ENCODE measurements at regions not wholly inside any gene's neighbourhood (a gene's known extent, or its start where the extent isn't known, plus 50 kb on each side); places are given as distances from the start of the nearest gene placed in this dataset.

DNA sequence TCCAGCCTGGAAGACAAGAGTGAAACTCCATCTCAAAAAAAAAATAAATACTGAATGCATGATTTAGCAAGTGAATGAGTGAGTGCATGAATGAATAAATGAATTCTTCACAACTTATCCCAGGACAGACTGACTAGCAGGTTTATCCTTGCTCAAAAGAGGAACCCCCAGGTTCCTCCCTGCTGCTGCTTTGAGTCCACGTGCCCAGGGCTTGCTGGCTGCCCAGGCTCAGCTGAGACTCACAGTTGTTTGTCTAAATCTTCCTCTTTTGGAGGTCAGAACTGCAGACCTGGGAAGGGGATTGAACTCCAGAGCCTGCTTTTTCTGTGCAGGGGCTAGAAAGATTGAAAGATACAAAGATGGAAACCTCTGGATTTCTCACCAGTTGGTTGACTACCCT lies 117.4 kb upstream of the TMEM45B start:
- DNase-seq (ENCODE audit: low spot score), result no peak

DNA sequence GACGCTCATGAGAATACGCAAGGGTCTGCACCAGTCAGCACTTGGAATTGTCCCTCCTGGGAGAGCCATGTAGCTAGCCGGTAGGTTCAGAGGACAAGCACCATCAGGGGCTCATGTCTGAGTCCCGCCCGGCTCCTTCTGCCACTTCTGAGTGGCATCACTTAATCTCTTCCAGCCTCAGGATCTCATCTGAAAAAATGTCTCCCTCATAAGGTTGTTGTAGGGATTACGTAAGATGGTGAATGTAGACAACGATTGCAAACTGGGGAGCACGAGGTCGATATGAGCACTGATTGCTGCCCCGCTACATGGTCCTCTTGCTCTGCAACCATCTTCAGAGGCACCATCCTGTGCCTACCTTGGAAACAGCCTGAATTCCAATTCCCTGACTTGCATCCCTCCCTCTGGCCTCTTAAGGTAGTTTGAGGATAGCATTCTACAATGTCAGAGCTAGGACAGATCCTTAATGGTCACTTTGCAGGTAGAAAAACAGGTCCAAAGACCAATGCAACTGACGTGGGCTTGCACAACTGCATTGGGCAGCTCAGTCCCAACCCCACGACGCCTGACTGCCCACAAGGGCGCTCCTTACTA lies 115.8 kb upstream of the TMEM45B start:
- peak; percentile 67 for DNase-seq (ENCODE audit: low spot score)

DNA sequence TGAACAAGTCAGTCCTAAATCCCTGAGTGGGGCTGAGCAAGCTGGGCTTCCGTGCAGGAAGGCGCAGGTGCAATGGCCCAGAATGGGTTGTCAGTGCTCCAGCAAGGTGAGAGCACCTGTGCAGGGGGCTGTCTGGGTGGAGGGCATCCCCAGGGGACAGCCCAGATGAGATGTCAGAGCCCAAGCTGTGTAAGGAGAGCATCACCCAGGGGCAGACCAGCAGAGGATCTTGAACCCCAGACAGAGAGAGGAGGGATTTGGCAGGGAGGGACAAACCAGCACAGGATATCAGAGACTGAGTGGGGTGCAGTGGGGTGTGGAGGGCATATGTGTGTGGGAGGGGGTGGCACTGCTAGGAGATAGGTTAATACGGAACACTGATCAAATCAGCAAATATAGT lies 114.9 kb upstream of the TMEM45B start:
- peak; percentile 53 for DNase-seq (ENCODE audit: low spot score)

DNA sequence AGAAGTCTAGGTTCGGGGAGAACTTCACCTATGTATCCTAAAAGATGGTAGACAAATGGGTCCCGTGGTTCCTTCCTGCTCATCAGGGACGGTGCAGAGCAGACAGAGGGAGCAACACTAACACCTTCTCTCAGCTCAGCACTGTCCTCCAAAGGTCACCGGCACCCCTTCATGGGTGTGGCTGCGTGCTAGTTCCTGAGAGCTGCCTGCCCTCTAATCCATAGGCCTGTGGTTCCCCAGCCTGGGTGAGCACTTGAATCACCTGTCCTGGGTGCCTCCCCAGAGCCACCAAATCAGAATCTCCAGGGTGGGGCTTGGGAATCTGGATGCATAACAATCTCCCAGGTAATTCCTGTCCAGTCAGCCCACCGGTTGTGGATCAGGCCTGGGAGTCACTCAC lies 113.9 kb upstream of the TMEM45B start:
- DNase-seq (ENCODE audit: low spot score), result peak; percentile 53

DNA sequence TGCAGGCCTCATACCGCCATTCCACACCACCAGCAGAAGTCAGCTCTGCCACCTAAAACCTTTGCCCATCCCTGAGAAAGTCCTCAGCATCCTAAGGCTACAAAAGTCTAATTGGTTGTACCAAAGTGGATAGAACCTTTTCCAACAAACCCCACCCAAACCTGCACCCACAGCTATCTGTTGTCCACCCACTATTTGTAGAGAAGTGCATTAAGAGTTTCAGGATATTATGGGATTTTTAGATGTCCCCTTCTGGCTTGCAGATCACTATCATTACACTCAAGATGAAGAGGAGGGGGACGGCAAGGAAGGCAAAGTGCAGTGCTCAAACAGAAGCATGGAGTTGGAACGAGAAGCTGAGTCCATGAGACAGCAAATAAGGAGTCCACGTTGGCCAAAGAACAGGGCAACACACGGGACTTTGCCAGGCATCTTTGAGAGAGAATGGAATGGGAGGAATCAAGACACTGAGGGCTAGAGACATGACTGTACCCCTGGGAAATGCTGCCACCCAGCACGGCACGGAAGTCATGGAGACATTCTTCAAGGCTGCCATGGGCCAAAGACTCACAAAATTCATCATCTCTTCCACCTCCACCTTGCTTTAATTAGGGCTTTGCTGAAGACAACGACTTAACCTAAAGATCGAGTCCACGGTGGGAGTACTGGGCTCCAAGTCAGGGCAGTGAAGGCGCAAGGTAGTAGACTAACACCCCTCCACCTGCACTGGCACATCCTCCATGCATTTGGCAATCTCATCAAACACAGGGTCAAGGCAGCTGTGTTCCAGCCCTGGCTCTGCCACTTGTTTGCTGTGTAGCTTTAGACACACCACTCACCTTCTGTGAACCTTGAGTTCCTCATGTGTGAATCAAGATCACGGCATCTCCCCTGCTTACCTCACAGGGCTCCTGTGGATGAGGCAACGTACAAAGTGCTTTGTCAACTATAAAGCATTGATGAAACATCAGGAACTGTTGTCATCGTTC lies 112.9 kb upstream of the TMEM45B start:
- DNase-seq (ENCODE audit: low spot score), result peak; percentile 68

DNA sequence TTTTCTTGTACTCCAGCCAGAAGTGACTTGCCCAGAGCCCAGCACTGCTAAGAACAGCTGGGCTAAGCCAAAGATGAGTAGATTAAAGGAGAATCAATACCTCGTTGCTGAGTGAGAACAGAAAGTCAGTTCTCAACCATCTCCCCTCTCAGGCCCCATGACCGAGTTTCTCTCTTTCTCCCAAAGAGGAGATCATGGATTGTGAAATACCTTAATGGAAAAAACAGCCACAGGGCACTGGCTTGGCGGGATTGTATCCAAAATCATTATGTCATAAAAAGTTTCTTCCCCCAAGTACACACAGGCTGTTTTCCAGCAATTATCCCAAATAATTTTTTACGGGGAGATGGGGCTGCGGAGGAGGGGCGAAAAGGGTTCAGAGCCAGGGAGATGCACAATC lies 111.8 kb upstream of the TMEM45B start:
- peak; percentile 45 for DNase-seq (ENCODE audit: low spot score)

DNA sequence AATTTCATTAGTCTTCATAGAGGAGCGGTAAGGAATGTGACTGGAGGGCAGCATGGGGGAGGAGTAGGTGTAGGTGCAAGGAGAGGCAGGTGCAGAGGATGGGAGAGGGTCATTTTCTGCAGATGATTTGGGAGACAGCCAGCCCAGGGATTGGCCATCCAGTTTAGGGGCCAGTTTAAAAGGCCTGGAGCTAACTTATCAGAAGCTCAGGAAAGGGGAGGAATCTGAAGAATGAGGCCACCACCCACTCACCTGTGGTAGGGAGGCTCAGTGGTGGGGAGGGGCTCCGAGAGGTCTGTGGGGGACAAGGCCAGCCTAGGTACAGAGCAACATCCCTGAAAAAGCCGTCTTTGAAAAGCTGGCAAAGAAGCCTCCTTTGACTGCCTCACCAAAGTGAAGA lies 110.8 kb upstream of the TMEM45B start:
- DNase-seq (ENCODE audit: low spot score), result peak; percentile 45

DNA sequence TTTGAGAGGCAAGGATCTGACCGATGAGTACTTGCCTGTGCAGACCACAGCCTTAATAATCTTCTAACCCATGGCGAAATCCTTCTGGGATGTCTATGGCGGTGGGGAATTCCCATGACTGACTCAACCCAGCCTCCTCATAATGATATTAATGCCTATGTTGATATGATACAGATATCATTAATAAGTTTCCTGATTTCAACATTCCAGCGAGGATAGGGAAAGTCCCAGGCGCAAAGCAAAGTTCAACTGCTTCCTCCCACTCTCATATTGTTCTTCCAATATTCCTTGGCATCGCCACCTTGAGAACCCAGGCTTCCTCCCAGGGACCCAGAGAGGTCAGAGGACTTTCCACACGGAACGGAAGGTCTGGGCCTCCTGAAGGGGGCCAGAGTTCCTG lies 110.3 kb upstream of the TMEM45B start:
- DNase-seq (ENCODE audit: low spot score), result peak; percentile 60

DNA sequence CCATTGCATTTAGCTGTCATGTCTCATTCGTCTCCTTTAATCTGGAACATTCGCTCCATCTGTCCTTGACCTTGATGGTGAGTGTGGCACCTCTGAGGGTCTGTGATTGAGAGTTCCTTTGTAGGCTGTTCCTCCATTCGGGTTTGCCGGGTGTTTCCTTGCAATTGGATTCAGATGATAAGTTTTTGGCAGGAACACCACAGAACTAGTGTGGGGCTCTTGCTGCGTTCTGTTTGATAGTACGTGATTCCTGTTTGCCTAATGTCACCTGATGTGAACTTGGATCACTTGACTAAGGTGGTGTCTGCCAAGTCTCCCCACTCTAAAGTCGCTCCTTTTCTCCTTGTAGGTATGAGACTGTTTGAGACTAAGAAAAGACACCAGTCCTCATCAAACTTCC lies 109.7 kb upstream of the TMEM45B start:
- DNase-seq (ENCODE audit: low spot score), result no peak

DNA sequence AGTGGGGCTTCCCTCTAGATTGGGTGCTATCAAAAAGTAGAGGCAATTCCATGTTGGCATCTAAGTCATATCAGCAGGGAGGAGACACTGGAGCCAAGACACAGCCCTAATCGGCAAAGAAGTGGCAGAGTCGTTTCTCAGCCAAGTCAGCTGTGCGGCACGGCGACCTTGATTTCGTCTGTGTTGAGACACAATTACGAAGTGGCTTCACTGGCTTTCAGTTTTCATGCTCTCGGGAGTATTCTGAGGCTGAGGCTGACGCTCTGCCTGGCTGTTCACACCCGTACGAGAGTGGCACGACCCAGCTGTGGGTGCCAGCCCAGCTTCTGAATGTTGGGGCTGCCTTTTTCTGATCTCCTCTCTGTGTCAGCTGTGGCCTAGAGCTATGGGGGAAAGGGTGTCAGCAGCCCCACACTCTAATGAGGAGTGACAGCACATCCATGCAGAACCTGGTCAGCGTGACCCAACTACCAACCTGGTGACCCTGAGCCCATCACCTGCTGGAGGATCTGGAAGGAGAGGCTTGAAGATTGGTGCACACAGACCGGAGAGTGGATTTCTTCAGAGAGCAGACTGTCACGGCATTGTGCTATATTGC lies 105.7 kb upstream of the TMEM45B start:
- DNase-seq (ENCODE audit: low spot score), result peak; percentile 62

DNA sequence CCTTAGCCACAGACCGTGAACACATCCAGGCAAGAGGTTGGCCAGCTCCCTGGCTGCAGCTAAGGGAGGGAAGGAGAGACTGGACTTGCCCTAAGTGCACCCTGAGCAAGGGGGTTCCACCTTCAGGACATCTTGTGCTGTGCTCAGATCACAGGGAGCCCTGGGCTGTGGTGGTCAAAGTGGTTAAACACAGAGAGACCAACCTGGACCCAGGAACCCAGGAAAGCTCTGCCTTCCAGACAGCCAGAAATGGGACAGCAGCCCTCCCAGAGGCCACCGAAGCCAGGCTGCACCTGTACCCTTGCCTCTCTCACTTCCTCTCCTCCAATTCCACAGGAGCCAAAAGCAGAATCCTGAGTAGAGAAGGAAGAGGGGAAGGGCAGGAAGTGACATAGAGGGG lies 105.2 kb upstream of the TMEM45B start:
- peak; percentile 68 for DNase-seq (ENCODE audit: low spot score)

DNA sequence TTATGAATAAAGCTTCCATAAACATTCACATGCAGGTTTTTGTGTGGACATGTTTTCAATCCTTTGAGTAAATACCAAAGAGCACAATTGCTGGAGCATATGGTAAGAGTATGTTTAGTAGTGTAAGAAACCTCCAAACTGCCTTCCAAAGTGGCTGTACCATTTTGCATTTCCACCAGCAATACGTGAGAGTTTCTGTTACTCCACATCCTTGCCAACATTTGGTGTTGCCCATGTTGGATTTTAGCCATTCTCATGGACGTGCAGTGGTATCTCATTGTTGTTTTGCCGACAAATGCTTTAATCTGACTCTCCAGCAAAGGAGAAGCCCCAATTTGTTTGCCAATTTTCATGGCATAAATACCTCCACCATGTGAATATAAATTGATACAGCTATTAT lies 103.9 kb upstream of the TMEM45B start:
- DNase-seq (ENCODE audit: low spot score), result no peak

DNA sequence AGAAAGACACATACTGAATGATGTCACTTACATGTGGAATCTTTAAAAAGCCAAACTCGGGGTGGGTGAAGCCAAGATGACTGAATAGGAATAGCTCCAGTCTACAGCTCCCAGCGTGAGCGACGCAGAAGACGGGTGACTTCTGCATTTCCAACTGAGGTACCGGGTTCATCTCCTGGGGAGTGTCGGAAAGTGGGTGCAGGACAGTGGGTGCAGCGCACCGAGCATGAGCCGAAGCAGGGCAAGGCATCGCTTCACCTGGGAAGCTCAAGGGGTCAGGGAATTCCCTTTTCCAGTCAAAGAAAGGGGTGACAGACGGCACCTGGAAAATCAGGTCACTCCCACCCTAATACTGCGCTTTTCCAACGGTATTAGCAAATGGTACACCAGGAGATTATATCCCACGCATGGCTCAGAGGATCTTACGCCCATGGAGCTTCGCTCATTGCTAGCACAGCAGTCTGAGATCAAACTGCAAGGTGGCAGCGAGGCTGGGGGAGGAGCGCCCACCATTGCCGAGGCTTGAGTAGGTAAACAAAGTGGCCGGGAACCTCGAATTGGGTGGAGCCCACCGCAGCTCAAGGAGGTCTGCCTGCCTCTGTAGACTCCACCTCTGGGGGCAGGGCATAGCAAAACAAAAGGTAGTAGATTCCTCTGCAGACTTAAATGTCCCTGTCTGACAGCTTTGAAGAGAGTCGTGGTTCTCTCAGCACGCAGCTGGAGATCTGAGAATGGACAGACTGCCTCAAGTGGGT lies 103.0 kb upstream of the TMEM45B start:
- DNase-seq (ENCODE audit: low spot score), result peak; percentile 74

DNA sequence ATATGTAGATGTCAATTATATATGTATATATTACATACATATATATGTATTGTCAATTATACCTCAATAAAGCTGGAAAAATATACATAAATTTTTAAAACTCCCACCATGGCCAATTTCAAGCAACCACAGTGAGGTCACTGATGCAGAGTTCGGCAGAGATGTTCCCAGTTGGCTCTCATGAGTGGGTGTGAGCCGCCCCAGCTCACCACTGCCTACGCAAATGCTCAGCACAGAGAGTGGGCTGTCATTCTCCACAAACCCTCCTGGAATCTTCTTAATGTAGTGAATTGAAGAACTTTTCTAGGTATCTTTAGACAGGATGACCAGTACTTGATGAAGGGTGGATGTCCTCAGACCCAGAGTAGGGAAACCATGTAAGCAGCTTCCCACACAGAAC lies 96.6 kb upstream of the TMEM45B start:
- DNase-seq (ENCODE audit: low spot score), result peak; percentile 39

DNA sequence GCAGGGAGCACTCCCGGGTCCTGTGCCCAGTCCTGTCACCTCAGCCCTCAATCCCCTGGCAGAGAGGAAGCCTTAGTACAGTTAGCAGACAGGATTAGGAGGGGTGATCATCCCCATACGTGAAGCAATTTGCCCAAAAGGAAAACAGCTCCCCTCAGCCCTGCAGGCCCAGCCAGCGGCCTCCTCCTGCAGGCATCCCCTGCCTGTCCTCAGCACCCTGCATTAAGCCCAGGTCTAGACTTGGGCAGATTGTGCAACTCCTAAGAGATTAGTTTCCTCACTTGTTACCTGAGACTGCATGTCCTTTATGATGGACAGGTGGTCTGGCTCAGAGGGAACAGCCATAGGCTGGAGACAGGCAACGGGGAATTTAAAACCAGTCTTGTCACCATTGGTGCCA lies 95.5 kb upstream of the TMEM45B start:
- peak; percentile 74 for DNase-seq (ENCODE audit: low spot score)

DNA sequence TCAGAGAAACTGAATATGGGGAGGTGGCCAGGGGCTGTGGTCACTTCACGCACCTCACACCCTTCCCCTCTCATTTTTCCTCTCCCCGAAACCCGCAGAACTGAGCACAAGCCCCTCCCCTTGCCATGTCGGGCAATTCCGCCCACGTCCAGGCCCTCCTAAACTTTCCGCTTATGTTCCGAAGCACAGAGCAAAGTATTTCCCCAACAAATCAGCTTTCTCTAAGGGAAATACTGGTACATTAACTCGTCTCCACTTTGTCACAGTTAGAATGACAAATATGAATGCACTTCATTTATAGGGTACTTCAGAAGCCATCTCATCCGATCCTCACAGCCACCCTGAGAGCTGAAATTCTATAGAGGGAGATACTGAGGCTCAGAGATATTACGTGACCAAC lies 94.7 kb upstream of the TMEM45B start:
- DNase-seq (ENCODE audit: low spot score), result peak; percentile 33

DNA sequence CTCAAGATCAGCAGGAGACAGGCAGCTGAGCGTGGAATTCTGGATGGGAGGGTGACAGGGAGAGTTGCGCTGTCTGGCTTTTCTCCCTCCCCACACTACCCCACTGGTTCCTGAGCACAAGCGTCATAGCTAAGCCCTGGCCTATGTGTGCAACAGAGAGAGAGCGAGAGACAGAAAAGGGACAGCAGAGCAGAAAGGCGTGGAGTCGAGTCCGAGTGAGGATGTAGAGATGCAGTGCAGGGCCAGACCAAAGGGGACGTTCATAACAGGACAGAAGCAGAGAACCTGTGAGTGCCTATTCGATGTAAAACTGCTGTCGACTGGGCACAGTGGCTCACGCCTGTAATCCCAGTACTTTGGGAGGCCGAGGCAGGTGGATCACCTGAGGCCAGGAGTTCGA lies 94.0 kb upstream of the TMEM45B start:
- DNase-seq (ENCODE audit: low spot score), result peak; percentile 83

DNA sequence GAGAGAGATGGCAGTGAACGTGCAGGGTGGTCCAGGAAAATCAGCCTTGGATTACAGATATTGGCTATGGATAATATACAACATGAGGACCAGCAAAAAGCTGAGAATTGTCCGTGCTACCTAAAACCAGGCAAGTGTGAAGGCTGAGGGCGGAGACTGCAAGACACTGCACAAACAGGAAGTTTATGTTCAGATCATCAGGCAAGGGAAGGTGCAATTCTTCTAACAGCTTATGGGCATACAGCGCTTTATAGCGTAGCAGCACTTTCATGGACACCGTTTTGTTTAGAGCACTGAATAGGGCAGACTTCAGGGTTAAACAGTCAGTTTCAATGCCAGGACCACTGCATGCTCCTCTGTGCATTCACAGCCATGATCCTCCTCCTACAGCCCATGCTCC lies 93.1 kb upstream of the TMEM45B start:
- DNase-seq (ENCODE audit: low spot score), result peak; percentile 35

DNA sequence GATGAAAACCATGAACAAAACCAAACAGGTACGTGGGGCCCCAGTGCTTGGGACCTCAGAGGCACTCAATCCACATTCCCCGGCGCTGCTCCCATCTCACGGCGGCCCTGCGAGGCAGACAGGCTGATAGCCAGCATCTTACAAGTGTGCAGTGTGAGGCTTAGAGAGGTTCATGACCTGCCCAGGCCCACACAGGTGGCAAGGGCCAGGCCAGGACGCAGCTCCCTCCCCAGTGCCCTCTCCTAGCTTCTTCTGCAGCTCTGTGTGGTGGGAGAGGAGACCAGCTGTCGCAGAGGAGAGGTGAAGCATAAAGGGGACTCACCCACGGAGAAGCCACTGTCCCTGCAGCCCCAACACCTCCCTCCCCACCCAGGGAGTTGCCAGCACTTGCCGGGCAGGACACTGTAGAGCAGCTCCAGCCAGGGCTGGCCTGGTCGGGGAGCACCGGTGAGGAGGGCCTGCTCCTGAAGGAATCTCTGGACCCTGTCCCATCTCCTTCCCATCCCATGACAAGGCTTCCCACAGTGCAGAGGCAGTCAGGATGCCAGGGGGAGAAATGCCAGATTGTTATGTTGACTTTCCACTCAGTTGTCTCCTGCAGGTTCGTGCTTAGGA lies 92.4 kb upstream of the TMEM45B start:
- peak; percentile 88 for DNase-seq (ENCODE audit: low spot score)

DNA sequence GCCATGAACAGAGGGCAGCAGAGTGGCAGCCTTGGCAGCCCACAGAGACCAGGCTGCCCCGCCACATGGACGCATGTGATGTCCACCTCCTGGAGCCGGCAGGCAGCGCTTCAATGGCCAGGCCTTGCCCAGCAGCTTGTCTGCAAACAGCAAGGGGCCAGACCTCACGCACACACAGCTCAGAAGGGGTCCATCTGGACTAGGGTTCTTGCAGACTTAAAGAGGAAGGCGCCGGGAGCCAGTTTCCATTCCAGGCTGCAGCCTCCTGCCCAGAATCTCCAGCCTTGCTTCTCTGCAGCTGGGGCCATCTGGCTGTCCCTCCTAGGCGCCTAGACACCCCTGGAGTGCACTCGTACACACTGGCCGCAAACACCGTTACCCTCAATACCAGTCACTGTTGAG lies 91.9 kb upstream of the TMEM45B start:
- peak; percentile 75 for DNase-seq (ENCODE audit: low spot score)

DNA sequence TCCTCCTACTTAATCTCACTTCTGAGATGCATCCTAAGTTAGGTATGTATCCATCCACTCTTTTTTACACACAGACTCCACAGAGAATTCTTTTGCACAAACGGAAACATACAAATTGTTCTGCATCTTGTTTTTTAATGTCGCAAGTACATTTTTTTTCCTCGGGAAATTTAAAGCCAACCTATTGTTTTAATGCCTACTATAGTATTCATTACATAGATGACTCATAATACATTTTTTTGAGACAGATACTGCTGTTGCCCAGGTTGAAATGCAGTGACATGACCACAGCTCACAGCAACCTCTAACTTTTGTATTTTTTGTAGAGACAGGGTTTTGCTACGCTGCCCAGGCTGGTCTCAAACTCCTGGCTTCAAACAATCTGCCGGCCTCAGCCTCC lies 90.8 kb upstream of the TMEM45B start:
- DNase-seq (ENCODE audit: low spot score), result no peak
